HuH-7.5 (cell line): ENCODE measurements at regions not wholly inside any gene's neighbourhood (a gene's known extent, or its start where the extent isn't known, plus 50 kb on each side); places are given as distances from the start of the nearest gene placed in this dataset.
"Not testable (repeated sequence)": the region's sequence is repeated elsewhere in the genome, so short reads cannot be mapped to it uniquely, and the experiment has no call there.

ENCODE experiments used
- DNase-seq: peaks from one replicate; pipeline ENCODE4 v3.0.0; 2011; ENCODE audit warnings: low spot score

DNA sequence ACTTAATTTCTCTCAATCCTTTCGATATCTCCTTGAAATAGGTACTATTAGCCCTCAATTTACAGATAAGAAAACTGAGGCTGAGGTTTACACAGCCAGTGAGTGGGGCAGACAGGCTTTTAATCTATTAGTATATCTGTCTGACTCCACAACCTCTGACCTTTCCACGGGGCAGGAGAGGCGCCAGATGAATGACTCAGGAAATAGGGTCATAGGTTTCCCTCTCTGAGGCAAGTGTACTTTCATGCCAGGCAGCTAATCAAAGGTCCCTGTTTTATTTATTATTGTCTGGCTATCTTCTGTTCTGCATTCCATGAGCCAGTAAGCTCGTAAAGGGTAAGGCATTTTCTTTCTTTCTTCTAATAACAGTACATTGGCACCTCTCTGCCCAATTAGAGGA, 79.6 kb upstream of the KLF4 start:
- no peak for DNase-seq

GRCh38 chr9:107568406-107568805, 78.8 kb upstream of the KLF4 start:
- not testable (repeated sequence) for DNase-seq

DNA sequence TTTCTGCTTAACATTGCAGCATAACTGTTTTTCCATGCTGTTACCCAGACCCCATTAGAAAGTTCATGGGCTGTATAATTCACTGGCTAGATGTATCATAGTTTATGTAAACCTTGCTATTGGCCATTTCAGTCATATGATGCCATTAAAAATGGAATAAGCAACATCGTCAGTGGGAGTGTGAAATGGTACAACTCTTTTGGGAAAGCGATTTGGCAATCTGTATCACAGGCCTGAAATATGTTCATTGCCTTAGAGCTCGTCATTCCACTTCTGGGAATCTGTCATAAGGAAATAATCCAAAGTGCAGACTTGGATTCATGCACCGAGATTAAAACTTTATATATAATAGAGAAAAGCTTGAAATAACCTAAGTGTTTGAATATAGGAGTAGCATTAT, 77.9 kb upstream of the KLF4 start:
- no peak for DNase-seq

GRCh38 chr9:107566611-107567061, 77.1 kb upstream of the KLF4 start:
- DNase-seq: no peak

DNA sequence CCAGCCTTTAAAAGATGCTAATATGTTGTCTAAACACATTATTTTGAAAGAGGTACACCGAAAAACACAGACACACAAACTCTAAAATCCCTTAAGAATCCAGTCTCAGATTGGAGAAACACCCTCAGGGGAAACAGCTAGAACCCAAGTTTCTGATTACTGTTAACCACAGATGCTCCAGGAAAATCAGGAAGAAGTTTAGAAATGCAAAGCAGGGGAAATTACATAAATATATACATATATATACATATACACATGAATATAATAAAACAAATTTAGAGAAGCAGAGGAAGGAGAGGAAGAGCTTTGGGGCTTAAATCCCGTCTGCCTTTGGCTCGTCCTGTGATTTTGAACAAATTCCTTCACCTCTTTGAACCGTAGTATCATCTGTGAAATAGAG, 73.2 kb upstream of the KLF4 start:
- no peak for DNase-seq

GRCh38 chr9:107559494-107560086, 70.0 kb upstream of the KLF4 start:
- no peak for DNase-seq

DNA sequence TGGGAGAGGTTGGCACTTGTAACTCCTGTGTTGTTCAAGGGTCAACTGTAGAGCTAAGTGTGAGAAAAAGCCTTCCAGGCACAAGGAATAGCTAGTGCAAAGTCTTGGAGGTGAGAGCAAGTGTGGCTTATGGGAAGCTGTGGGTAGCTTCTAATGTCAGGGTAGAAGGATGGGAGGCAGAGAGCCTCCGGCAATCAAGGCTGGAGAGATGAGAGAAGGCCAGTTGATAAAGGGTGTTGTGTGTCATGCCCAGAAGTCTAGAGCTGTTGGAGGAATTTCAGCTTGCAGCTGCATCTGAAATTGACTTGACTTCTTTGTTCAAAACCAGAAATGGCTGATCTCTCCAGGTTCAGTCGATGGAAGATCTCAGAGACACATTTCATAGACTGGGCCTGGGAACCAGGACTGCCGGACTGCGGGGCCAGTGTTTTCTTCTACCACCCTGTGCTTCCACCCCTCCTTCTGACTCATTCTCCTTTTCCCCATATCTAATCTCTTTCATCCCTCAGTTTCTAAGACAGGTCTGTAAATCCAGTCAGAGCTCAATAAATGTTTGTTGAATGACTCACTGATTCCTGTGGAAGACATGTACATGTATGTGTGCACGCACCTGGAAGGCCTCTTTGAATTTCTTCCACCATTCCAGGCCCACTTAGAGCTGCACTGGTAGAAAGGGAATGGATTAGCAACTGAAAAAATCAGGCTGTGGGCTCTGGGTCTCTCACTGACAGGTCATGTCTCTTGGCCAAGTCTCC, 67.8 kb upstream of the KLF4 start:
- no peak for DNase-seq

- DNase-seq: no peak
Observed at GRCh38 chr9:107554636-107555035, 65.1 kb upstream of the KLF4 start.

DNA sequence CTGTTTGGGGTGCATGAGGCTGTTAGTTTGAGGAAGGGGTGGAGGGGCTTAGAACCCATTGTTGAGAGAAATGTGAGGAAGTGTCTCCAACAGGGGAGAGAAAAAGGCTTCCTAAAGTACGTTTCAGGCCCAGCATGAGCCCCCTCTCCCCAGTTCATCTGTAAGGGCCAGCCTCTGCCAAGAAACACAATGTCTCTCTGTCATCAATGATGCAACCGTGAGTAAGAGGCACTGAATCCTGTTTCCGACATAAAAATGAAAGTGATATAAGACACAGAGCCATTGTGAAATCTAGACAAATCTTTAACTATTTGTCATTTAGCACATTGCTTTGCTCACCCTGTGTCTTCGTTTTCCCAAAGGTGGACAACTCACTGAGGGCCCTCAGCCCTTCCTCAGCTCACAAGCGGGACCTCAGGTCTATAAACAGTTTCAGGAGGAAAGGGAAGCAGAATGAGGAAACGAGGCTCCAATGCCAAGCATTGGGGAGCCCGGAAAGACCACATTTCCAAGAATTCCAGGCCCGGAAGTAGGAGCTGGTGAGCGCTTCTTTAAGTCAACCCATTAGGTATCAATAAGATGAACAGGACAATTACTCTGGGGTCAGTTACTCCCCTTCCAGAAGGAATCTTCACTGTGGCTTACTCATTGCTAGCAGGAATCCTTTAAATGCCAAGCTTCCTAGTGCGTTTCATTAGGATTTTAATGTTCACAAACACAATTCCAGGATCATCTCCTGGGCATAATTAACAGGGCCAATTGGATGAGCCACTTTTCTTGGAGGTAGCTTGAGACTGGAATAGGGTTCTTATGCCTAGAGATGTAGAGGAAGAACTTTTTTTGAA, 59.0 kb upstream of the KLF4 start:
- DNase-seq: no peak

DNA sequence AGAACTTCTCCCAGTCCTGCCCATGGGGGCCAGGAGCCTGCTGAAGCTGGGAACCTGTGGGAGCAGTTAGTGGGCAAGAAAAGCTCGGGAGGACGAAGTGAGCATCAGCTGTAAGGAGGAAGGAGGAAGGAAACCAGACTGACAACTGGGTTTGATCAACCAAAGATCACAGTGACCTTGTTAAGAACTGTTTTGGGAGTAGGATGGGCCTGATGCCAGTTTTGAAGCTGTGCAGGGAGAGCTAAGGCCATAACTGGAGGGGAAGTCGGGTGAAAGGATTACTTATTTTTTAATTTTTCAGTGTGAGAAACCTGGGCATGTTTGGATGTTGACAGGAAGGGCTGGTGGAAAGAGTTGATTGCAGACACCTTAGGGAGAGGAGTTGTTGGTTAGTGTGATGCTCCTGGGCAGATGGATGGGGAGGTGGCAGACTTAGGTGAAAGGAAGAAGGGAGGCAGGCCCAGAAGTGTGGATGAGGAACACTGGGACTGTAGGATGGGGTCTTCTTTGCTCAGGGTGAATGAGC, 58.3 kb upstream of the KLF4 start:
- DNase-seq: no peak

DNA sequence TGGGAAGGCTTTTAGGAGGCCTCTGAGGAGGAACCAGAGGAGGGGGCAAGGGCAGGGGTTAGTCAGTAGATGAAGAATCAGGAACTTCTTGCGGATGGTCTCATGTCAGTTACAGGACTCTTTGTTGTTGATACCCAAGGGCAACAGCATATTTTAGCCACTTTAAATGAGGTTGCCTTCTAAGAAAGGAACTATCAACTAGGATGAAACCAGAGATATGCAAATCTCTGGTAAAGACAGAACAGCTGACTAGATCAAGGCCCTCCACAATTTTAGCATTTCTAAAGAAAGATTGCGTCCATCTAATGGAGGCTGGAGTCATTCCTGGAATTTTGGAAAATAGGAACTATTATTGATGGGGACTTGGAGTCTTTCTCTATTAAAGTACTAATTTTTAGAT, 57.7 kb upstream of the KLF4 start:
- DNase-seq: no peak

DNA sequence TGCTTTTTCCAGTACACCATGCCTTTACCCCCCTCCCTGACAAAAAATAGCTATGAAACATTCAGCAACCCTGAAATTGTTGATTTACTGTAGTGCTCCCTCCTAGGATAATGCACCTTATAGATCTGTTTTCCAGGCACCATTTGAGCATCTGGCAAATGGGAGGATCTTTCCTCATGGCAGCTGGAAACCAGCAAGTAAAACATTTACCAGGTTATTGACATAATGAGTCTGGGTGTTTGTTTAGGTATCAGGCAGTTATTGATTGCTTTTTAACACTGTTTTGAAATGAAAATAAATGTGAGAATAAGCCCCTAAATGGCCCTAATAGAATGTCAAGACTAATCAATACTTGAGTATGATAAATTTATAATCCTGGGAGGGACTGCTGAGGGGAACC, 57.3 kb upstream of the KLF4 start:
- DNase-seq: no peak

- no peak for DNase-seq
Observed at GRCh38 chr9:107545036-107545435, 55.5 kb upstream of the KLF4 start.

- no peak for DNase-seq
Observed at GRCh38 chr9:107542411-107543157, 53.0 kb upstream of the KLF4 start.

- DNase-seq: no peak
Observed at GRCh38 chr9:107541523-107541922, 52.0 kb upstream of the KLF4 start.

DNA sequence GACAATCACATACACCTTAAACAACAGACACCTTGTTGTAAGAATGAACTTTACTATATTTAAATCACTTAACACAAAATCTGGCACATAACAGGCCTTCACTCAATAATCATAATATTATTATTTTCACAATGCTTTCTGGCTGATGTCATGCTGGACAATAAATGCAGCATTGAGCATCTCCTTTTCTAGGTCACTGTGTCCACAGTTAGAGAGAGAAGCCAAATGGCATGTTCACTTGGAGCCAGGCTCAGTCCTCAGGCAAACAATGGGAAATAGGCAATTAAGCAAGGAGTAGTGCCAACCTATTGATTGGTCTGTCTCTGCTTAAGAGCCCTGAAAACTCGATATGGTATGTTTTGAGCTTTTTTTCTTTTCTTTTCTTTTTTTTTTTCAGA, 50.6 kb upstream of the KLF4 start:
- DNase-seq: no peak

DNA sequence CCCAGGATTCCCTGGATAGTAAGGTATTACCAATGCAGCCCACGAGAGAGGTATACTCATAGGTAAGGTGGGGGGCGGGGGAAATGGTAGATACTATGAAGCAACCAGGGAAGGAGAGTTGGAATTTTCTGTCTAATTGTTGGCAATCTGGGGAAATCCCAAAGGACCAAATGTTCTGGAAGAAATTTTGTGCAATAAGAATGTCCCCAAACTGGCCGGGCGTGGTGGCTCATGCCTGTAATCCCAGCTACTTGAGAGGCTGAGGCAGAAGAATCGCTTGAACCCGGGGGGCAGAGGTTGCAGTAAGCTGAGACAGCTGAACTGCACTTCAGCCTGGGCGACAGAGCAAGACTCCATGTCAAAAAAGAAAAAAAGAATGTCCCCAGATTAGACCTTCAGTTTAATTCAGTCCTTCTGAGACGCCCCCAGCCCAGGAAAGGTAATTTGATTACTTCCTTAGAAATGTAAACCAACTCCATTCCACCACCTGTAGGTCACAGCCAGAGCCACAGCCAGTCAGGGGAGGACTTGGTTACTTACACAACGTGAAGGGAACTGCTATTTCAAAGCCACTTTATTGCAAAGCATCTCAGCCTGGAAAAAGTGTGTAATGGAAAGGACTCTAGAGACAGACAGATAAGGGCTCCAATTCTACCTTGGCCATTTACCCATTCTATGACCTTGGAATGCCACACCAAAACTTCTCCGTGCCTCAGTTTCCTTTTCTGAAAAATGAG, 50.0 kb upstream of the KLF4 start:
- no peak for DNase-seq
